ENCODE measurements at regions not wholly inside any gene's neighbourhood (a gene's known extent, or its start where the extent isn't known, plus 50 kb on each side); places are given as distances from the start of the nearest gene placed in this dataset.

- no peak for TF ChIP-seq GATAD2B (conservative IDR thresholded peaks at IDR 0.05; ENCODE audit: low read depth)
- TF ChIP-seq TCF3 (IDR thresholded peaks at IDR 0.05; ENCODE audit: borderline replicate concordance, insufficient read depth, low read depth, low read length): no peak
- no peak for TF ChIP-seq SMARCA5 (IDR thresholded peaks at IDR 0.05)
- no peak for TF ChIP-seq SIN3A (IDR thresholded peaks at IDR 0.05; ENCODE audit: low read depth, low read length)
- no peak for TF ChIP-seq NKRF (conservative IDR thresholded peaks at IDR 0.05)
- no peak for TF ChIP-seq CBX3 (IDR thresholded peaks at IDR 0.05; ENCODE audit: borderline replicate concordance, low read depth)
- TF ChIP-seq MLLT1 (IDR thresholded peaks at IDR 0.05): no peak
Observed at GRCh38 chr13:40186041-40186440, 480.4 kb downstream of the FOXO1 start (continued).

GRCh38 chr13:40186626-40187323 lies 479.7 kb downstream of the FOXO1 start:
- no peak for DNase-seq (ENCODE audit: low read depth, low spot score)
- Histone ChIP-seq H3K27me3 (replicated peaks in 1 of 2; ENCODE audit: control insufficient read depth in 2 of 2, insufficient read depth in 2 of 2, low read length in 1 of 2) (peaks cover 3 to 4% of the 10 kb centered on the region in 2 experiments), H3K4me1 (ENCODE audit: control insufficient read depth, insufficient read depth, low read length) (no peaks in the 10 kb centered on the region), H3K4me2 (ENCODE audit: control insufficient read depth, insufficient read depth) (no peak overlapping the region), H3K9me3 (replicated peaks; ENCODE audit: control insufficient read depth, insufficient read depth, low read length) (no peaks in the 10 kb centered on the region), H3K9ac (ENCODE audit: control insufficient read depth, insufficient read depth, low read length) (no peak overlapping the region), H2AFZ (ENCODE audit: control insufficient read depth, low read depth, low read length) (no peak overlapping the region), H4K20me1 (ENCODE audit: control insufficient read depth, insufficient read depth) (no peaks in the 10 kb centered on the region), H3K36me3 (ENCODE audit: control insufficient read depth in 2 of 2, insufficient read depth in 2 of 2, low read length in 1 of 2) (no peaks in the 10 kb centered on the region), H3K79me2 (ENCODE audit: control insufficient read depth, insufficient read depth, low read length) (no peaks in the 10 kb centered on the region), H3K4me3 (no peak overlapping the region), H3K27ac (ENCODE audit: control insufficient read depth, insufficient read depth) (no peak overlapping the region)
- 46% methylated on average over 9 of the region's 9 CpGs for WGBS (ENCODE audit: insufficient coverage, insufficient replicate concordance, low lambda C conversion rate, missing lambda C conversion rate)
- CTCF ChIA-PET: interaction anchor here (1.5 kb wide), 1 partner anchor 13 kb away, joined by 3 read pairs; no protein-coding TSS in a partner anchor
- FAIRE-seq: no peak
- SMC1A ChIA-PET (ENCODE audit: uncharacterized antibody, unreplicated experiment): no interaction called here
- POLR2A ChIA-PET: no interaction called here
- intact Hi-C loops (cut with micrococcal nuclease; ENCODE audit: unreplicated experiment) (no loop called here), in situ Hi-C loops (cut with MboI) (no loop called here)
- BruUV-seq (replicated peaks): no TSS peak
- ATAC-seq: no peak
- RAD21 ChIA-PET (ENCODE audit: unreplicated experiment): no interaction called here
- TF ChIP-seq ZNF592 (IDR thresholded peaks at IDR 0.05) (no peak), STAT3 (IDR thresholded peaks at IDR 0.05; ENCODE audit: low read depth, low read length) (no peak), RAD21 (IDR thresholded peaks at IDR 0.05; ENCODE audit: insufficient read depth, low read depth, low read length) (no peak), CEBPB (IDR thresholded peaks at IDR 0.05; ENCODE audit: borderline replicate concordance in 1 of 2, low read depth in 2 of 2, low read length in 2 of 2) (no peak), BMI1 (IDR thresholded peaks at IDR 0.05; ENCODE audit: borderline replicate concordance) (no peak), ETV6 (conservative IDR thresholded peaks at IDR 0.05 in 1 of 2, IDR thresholded peaks at IDR 0.05 in 1 of 2; ENCODE audit: borderline replicate concordance in 1 of 2, low read depth in 1 of 2) (no peak), SMAD5 (IDR thresholded peaks at IDR 0.05; ENCODE audit: low read depth) (no peak), SMAD1 (IDR thresholded peaks at IDR 0.05; ENCODE audit: low read depth, partially characterized antibody) (no peak)
